GM15510 (cell line): ENCODE measurements at regions not wholly inside any gene's neighbourhood (a gene's known extent, or its start where the extent isn't known, plus 50 kb on each side); places are given as distances from the start of the nearest gene placed in this dataset.

Source experiments
- POLR2A ChIP-seq: IDR thresholded peaks from 3 replicates; pipeline ENCODE4 v1.6.1; 2011; ENCODE audit warnings: borderline replicate concordance; ENCODE audit not compliant: insufficient read length; ENCODE audit errors: extremely low read depth

DNA sequence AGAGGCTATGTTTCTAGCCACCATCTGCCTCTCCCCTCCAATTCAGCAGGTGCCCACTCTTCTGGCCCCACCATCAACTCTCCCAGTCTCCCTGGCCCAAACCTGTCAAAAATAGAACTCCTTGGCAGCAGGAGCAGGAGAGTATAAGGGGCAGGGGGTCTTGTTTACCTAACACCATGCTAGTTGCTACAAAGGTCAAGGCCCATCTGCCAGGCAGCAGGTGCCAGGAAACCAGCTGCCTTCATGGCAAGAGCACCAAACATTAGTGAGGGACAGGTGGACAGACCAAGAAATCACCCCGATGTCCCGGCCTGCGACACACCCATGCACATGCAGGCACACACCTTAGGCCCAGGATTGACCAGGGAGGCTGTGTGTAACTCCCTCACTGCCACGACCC is 387.9 kb downstream of the BUD13 start:
- no peak for TF ChIP-seq POLR2A

- no peak for TF ChIP-seq POLR2A
Measured at GRCh38 chr11:116384407-116384806, 388.4 kb downstream of the BUD13 start.

- no peak for TF ChIP-seq POLR2A
Measured at GRCh38 chr11:116379185-116379828, 393.5 kb downstream of the BUD13 start.

DNA sequence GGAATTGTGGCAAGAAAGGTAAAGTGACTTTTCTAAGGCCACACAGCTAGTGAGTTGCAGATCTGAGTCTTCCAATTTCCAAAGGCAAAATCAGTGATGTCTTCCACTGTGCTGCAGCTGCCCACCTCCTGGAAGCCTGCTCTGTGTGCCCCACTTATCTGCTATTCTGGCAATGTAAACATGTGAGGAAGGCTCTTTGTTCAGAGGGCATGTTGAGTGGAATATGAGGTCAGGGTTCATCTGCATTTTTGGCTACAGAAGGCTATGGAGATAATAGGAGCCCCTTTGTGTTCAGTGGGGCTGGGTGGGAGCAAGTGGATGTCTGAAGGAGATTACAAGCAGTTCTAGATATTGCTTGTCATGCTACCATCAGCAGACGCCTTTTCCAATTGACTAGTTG is 396.2 kb downstream of the BUD13 start:
- TF ChIP-seq POLR2A, result no peak

DNA sequence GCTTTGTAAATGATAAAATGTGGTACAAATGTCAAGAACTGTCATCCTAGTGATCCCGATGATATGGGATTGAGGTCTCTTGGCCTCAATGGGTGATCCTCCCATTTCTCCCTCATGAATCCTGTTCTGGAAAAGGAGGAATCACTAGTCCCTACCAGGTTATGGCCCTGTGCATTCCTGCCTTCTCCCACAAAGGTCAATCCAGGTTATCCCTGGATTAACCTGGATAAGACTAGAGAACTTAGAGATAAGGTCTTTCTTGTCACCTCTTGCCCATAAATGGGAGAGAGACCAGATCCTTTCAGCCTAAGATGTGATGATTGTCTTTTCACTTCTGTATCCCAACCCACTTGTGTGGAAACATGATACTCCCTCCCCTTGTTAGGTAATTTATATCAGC is 396.7 kb downstream of the BUD13 start:
- no peak for TF ChIP-seq POLR2A

- no peak for TF ChIP-seq POLR2A
Measured at GRCh38 chr11:116375221-116375620, 397.6 kb downstream of the BUD13 start.

GRCh38 chr11:116374085-116374484 is 398.7 kb downstream of the BUD13 start:
- no peak for TF ChIP-seq POLR2A

DNA sequence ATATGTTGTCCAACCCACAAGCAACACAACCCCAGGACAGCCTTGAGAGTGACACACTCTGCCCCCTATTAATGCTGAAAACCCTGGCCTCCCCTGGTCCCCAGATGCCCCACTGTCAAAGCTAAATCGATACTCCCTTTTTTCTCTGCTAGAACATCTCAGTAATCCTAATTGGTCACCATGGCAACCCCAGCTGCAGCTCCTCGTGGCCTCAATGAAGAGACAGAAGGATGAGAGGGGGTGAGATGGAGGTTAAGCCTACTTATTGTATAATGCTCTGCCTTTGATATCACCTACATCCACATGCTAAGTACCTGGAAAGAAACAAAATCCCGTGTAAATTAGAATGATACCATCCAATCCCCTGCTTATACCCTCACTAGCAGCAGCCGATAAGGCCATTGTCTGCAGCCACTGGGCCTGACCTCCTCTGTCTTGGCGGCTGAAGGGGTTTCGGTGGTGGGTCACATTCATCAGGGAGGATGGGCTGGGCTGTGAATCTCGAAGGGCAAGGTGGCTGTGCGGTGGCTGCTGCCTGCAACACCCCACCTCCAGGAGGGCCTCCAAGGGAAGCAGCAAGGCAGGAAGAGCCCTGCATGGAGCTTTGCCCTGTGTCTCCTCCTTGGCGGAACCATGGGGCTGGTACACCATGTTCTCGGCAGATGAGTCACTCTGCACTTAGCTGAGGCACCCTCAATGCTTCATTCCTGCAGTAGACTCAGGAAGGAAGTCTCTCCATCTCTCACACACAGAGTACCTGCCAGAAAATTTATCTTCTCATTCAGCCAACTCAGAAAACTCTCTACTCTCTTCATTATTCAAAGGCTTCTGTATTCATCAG is 399.5 kb downstream of the BUD13 start:
- TF ChIP-seq POLR2A, result no peak

- no peak for TF ChIP-seq POLR2A
Measured at GRCh38 chr11:116371146-116371545, 401.6 kb downstream of the BUD13 start.

DNA sequence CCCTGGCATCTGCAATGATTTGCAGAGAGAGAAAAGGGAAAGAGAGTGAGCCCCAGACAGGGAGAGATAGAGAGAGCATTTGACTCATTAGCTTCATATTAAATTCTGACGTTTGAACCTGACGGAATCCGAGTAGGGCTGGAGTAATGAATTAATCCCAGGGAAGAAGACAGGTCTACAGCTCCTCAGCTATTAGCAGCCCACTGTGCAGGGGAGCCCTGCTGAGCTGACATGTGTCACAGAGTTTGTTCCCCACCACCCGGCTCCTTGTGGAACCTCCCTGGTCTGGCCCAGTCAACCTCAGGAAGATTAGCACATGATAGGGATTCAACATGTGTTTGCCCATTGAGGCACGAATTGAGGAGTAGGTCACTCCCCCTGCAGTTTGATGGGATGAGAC is 404.0 kb downstream of the BUD13 start:
- TF ChIP-seq POLR2A, result no peak

DNA sequence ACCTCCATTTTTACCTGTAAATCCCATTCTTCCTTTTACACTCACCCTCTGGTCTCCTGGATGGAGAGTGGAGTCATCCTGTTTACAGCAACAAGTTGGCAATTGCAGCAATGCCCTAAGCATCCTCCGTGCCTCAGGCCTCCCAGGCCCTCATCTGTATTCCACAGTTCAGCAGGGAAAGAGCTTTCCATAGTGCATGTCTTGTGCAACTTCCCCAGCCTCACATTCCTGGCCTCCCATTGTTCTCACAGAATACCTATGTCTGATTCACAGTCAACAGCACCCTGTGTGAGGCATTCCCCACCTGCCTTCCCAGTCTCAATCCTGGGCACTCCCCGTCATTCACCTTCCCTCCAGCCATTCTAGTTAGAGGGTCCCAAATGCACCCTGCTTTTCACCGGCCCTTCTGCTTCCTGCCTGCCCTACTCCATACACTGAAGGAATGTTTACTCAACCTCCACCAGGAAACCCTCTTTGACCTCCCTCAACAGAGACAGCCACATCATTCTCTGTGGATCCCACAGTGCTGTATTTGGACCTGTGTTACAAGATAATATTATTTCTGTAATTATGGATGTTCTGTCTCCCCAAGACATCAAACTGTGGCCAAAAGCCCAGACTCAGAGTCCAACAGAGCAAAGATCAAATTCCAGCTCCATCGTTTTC is 405.7 kb downstream of the BUD13 start:
- TF ChIP-seq POLR2A, result no peak

GRCh38 chr11:116366451-116366850 is 406.3 kb downstream of the BUD13 start:
- no peak for TF ChIP-seq POLR2A

DNA sequence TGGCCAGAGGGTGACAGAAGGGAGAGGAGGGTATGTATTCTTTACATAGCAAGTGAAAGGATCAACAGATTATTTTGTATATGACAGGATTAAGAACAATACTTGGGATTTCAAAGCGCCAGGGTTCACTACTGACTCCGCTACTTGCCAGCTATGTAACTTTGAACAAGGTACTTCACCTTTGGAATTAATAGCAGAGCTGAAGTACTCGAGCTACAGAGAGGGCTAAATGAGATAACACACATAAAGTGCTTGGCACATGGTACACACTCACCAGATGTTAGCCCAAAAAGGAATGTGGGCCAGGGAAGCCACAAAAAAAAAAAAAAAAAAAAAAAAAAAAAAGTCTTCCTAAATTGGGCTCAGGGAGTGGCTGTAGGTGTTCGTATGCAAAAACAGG is 408.4 kb downstream of the BUD13 start:
- no peak for TF ChIP-seq POLR2A

- no peak for TF ChIP-seq POLR2A
Measured at GRCh38 chr11:116360221-116360941, 412.4 kb downstream of the BUD13 start.

GRCh38 chr11:116357784-116358544 is 414.8 kb downstream of the BUD13 start:
- TF ChIP-seq POLR2A, result no peak

- TF ChIP-seq POLR2A, result no peak
Measured at GRCh38 chr11:116356451-116356850, 416.3 kb downstream of the BUD13 start.
